ENCODE measurements at regions not wholly inside any gene's neighbourhood (a gene's known extent, or its start where the extent isn't known, plus 50 kb on each side); places are given as distances from the start of the nearest gene placed in this dataset.

- no peak for DNase-seq (ENCODE audit: extremely low read depth, low read depth)
Observed at GRCh38 chr6:47934023-47934422, 152.2 kb downstream of the OPN5 start.

GRCh38 chr6:47932575-47932974 is 150.7 kb downstream of the OPN5 start:
- DNase-seq (ENCODE audit: extremely low read depth, low read depth), result no peak

- no peak for DNase-seq (ENCODE audit: extremely low read depth, low read depth)
Observed at GRCh38 chr6:47924001-47924400, 142.2 kb downstream of the OPN5 start.

- DNase-seq (ENCODE audit: extremely low read depth, low read depth), result no peak
Observed at GRCh38 chr6:47922391-47922790, 140.6 kb downstream of the OPN5 start.

GRCh38 chr6:47919875-47920274 is 138.0 kb downstream of the OPN5 start:
- DNase-seq (ENCODE audit: extremely low read depth, low read depth), result no peak

GRCh38 chr6:47917811-47918210 is 136.0 kb downstream of the OPN5 start:
- DNase-seq (ENCODE audit: extremely low read depth, low read depth), result no peak

GRCh38 chr6:47917202-47917601 is 135.4 kb downstream of the OPN5 start:
- no peak for DNase-seq (ENCODE audit: extremely low read depth, low read depth)

- no peak for DNase-seq (ENCODE audit: extremely low read depth, low read depth)
Observed at GRCh38 chr6:47915017-47915416, 133.2 kb downstream of the OPN5 start.

- DNase-seq (ENCODE audit: extremely low read depth, low read depth), result no peak
Observed at GRCh38 chr6:47908271-47908670, 126.4 kb downstream of the OPN5 start.

- no peak for DNase-seq (ENCODE audit: extremely low read depth, low read depth)
Observed at GRCh38 chr6:47905717-47906116, 123.9 kb downstream of the OPN5 start.

- DNase-seq (ENCODE audit: extremely low read depth, low read depth), result no peak
Observed at GRCh38 chr6:47897247-47897646, 115.4 kb downstream of the OPN5 start.

GRCh38 chr6:47890326-47890875 is 108.6 kb downstream of the OPN5 start:
- DNase-seq (ENCODE audit: extremely low read depth, low read depth), result no peak

- no peak for DNase-seq (ENCODE audit: extremely low read depth, low read depth)
Observed at GRCh38 chr6:47879015-47879414, 97.2 kb downstream of the OPN5 start.

Data from NCI-H460 (cell line).